Sigmoid colon (tissue), 4 donors: ENCODE measurements at regions not wholly inside any gene's neighbourhood (a gene's known extent, or its start where the extent isn't known, plus 50 kb on each side); places are given as distances from the start of the nearest gene placed in this dataset.

ENCODE experiments used
- CTCF ChIP-seq, 4 experiments: fragments of 450-650 bp in 3 of 4; fragments of 200-600 bp in 1 of 4; IDR thresholded peaks; one replicate each; pipeline ENCODE4 v1.5.1; 2016 to 2019; ENCODE audit warnings: antibody characterized with exemption in 4 of 4, mild to moderate bottlenecking in 3 of 4, moderate library complexity in 2 of 4
- POLR2AphosphoS5 ChIP-seq, 4 donors: sonication (generic); formaldehyde crosslinking; IDR thresholded peaks; one replicate each; pipeline ENCODE4 v1.6.1; 2017; ENCODE audit warnings: antibody characterized with exemption in 4 of 4

GRCh38 chr17:72342627-72343527 is 222.1 kb downstream of the SOX9 start:
- no peak for TF ChIP-seq POLR2AphosphoS5 (IDR thresholded peaks at IDR 0.05)
- no peak for TF ChIP-seq CTCF (IDR thresholded peaks at IDR 0.05)
